ENCODE measurements at regions not wholly inside any gene's neighbourhood (a gene's known extent, or its start where the extent isn't known, plus 50 kb on each side); places are given as distances from the start of the nearest gene placed in this dataset.

GRCh38 chrX:10754445-10754844 is 134.1 kb upstream of the MID1 start:
- TF ChIP-seq CTCF (IDR thresholded peaks at IDR 0.05; ENCODE audit: low read depth, low read length, poor library complexity, severe bottlenecking): no peak
- no peak for TF ChIP-seq EZH2phosphoT487 (IDR thresholded peaks at IDR 0.05; ENCODE audit: borderline replicate concordance, low read length)

Data from DOHH2 (cell line).